NB4 (cell line): ENCODE measurements at regions not wholly inside any gene's neighbourhood (a gene's known extent, or its start where the extent isn't known, plus 50 kb on each side); places are given as distances from the start of the nearest gene placed in this dataset.
A peak's percentile ranks its signal among the peaks of the same experiment; 100 is the strongest.

Experiments used
- MYC ChIP-seq: IDR thresholded peaks from 2 replicates; pipeline ENCODE4 v1.6.1; 2011; ENCODE audit warnings: low read depth, low read length
- TF ChIP-seq, protein P1 (sequence below): IDR thresholded peaks from one replicate; pipeline ENCODE4 v1.5.1; 2012; ENCODE audit warnings: low read depth, low read length

DNA sequence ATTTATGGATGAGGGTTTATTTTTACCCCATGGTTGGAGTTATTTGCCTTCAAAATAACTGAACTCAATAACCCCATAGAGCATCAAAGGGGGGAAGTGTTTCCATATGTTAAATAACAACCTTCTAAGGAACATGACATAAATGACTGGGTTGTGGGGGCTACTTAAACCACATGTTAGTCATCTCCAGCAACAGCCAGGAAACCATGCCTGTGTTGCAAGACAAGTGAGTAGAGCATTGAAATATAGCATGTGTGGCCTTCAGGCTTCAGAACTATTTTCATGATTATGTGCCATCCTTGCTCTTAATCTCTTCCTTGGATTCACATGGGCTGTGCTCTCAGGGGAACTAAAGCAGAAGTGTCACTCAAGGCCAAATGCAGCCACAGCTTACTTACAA lies 431.2 kb downstream of the AGTPBP1 start:
- TF ChIP-seq, protein P1, sequence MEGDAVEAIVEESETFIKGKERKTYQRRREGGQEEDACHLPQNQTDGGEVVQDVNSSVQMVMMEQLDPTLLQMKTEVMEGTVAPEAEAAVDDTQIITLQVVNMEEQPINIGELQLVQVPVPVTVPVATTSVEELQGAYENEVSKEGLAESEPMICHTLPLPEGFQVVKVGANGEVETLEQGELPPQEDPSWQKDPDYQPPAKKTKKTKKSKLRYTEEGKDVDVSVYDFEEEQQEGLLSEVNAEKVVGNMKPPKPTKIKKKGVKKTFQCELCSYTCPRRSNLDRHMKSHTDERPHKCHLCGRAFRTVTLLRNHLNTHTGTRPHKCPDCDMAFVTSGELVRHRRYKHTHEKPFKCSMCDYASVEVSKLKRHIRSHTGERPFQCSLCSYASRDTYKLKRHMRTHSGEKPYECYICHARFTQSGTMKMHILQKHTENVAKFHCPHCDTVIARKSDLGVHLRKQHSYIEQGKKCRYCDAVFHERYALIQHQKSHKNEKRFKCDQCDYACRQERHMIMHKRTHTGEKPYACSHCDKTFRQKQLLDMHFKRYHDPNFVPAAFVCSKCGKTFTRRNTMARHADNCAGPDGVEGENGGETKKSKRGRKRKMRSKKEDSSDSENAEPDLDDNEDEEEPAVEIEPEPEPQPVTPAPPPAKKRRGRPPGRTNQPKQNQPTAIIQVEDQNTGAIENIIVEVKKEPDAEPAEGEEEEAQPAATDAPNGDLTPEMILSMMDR = no peak
- peak; percentile 89 for TF ChIP-seq MYC
